HCT116 (cell line): ENCODE measurements at regions not wholly inside any gene's neighbourhood (a gene's known extent, or its start where the extent isn't known, plus 50 kb on each side); places are given as distances from the start of the nearest gene placed in this dataset.

ENCODE experiments used
- CTCF ChIP-seq, 3 experiments: fragments of 200-600 bp in 1 of 3; sonication (generic) in 1 of 3; IDR thresholded peaks in 2 of 3; conservative IDR thresholded peaks in 1 of 3; 2 replicates each; pipeline ENCODE4 v1.5.1; 2012 to 2017; ENCODE audit warnings: low read depth in 2 of 3, low read length in 2 of 3, antibody characterized with exemption in 1 of 3, borderline replicate concordance in 1 of 3, control low read depth in 1 of 3, mild to moderate bottlenecking in 1 of 3, mixed read lengths in 1 of 3, mixed run types in 1 of 3, moderate library complexity in 1 of 3; ENCODE audit not compliant: insufficient read depth in 1 of 3
- POLR2A ChIP-seq: IDR thresholded peaks from 2 replicates; pipeline ENCODE4 v1.7.0; 2011; ENCODE audit warnings: borderline replicate concordance; ENCODE audit not compliant: insufficient read depth, insufficient read length; ENCODE audit errors: extremely low read depth
- POLR2AphosphoS5 ChIP-seq: IDR thresholded peaks from 2 replicates; pipeline ENCODE4 v1.6.1; 2011; ENCODE audit warnings: mild to moderate bottlenecking, low read depth, low read length, moderate library complexity
- ZNF274 ChIP-seq: fragments of 200-500 bp; sonication (Bioruptor generic); IDR thresholded peaks from 2 replicates; pipeline ENCODE4 v1.6.1; 2014; ENCODE audit warnings: mild to moderate bottlenecking, low read depth, low read length, inconsistent platforms

DNA sequence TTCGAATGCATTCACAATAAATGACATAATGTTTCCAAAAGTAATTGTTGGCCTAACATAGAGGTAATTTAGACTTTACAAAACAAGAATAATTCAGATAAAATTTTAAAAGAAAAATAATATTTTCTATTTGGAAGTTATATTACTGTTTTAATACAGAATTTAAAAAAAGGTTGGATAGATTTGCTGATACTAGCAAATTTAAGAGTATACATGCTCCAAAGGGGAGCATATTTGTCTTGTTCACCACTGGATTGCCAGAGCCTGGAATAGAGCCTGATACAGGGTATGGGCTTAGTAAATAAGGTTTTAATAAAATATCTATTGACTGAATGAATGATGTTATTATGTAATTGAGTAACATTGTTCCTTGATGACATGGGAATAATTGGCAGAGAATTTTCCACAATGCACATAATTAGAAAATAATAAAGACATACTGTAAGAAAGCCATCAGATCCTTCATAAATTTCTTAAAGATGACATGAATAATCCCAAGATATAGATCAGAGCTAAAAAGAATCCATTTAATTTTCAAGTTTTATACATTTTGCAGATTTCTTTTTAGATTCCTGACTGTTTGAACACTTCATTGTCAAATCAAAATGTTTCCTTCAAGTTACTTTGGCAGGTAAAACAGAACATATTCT is 305.3 kb downstream of the SLC6A15 start:
- TF ChIP-seq ZNF274, result no peak
- TF ChIP-seq CTCF (IDR thresholded peaks at IDR 0.05 in 2 of 3, conservative IDR thresholded peaks at IDR 0.05 in 1 of 3; ENCODE audit: borderline replicate concordance in 1 of 3, insufficient read depth in 1 of 3, low read depth in 2 of 3, low read length in 2 of 3), result no peak
- TF ChIP-seq POLR2A, result no peak
- no peak for TF ChIP-seq POLR2AphosphoS5
